Activated T-cell treated with anti-CD3 and anti-CD28 coated beads for 1 hour (primary cell): ENCODE measurements at regions not wholly inside any gene's neighbourhood (a gene's known extent, or its start where the extent isn't known, plus 50 kb on each side); places are given as distances from the start of the nearest gene placed in this dataset.

ENCODE experiments used
- DNase-seq: peaks from one replicate; pipeline ENCODE4 v3.0.0-alpha.2; 2020; ENCODE audit warnings: low read depth

DNA sequence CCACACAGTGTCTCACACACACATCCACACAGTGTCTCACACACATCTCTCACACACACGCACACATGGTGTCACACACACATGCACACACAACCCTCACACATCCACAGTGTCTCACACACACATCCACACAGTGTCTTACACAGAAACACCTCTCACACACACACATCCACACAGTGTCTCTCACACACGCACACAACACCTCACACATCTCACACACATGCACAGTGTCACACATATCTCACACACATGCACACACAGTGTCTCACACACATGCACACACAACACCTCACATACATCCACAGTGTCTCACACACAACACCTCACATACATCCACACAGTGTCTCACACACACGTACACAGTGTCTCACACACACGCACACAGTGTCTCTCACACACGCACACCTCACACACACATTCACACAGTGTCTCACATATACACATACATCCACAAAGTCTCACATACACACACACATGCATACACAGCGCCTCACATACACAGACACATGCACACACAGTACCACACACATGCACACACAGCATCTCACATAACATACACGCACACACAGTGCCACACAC is 473.9 kb upstream of the HS6ST1 start:
- no peak for DNase-seq

DNA sequence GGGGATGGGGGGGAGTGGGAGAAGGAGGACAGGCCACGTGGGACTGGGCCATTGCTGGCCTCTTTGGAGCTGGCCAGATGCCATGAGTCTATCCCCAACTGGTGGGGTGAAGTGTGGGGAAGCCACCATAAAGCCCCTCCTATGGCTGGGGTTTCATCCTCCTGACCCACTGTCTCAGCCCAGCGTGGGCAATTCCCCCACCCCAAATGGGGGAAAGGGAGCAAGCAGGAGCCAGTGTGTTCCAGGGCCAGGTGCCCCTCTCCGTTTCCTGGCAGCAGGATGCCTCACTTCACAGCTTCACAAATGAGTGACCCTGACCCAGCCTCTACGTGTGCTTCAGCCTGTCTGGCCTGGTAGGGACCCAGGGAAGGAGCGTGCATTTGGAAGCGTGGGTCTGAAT is 474.7 kb upstream of the HS6ST1 start:
- no peak for DNase-seq

DNA sequence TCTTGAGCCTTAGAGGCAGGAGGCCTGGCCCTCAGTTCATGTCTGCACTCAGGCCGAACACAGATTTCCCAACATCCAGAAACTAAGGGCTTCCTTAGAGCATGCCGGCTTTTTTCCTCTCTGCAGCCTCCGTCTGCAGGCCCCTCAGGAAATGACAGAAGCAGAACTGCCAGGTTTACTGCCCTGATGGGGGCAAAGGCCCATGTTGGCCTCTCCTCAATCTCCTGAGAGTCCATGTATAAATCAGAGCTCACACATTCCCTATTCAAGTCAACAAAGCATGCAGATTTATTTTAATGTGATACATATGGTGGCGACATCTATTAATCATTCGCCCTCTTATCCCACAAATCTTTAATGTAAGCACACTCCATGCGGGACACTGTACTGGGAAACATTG is 475.6 kb upstream of the HS6ST1 start:
- no peak for DNase-seq

DNA sequence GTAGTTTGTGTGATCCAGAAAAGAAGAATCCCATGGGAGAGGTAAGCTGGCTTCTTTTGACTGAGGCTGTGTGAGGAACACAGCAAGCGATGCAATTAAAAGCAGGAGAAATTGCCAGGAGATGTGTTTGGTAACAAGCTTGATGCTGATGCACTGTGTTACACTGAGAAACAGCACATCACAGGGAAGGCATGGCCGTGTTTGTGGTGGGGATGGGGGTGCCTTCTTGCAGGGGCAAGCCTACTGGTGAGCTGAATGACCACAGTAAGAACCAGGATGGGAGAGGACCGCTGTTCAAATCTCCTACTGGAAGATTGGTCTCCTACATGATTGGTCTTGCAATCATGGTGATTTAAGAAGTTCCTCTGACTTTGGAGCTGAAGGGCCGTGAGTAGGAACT is 477.7 kb upstream of the HS6ST1 start:
- DNase-seq: no peak

DNA sequence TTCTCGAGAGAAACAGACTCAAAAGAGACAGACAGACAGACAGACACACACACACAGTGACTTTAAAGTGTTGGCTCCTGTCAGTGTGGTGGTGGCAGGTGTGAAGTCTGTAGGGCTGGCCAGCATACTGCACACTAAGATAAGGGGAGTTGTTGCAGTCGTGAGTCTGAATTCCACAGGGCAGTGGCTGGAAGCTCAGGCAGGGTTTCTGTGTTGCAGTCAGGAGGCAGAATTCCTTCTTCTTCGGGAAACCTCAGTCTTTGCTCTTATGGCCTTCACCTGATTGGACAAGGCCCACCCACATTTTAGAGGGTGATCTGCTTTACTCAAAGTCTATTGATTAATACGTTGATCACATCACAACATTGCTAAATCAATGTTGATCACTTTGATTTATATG is 478.4 kb upstream of the HS6ST1 start:
- no peak for DNase-seq

DNA sequence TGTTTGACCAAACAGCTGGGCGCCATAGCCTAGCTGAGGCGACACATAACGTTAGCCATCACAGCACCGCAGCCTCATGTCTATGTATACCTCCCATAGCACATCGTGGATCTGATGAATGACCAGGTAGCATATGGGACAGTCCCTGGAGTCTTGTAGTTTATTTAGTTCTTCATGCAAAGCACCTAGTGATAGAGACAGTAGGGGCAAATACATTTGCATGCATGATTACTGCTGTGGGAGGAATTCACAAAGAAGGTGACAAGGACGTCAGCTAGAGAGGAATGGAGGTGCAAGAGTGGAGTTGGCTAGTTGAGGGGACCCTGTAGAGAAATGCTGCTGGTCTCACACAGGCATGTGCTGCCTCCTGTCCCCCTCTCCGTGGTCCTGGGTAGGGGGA is 478.9 kb upstream of the HS6ST1 start:
- DNase-seq: no peak

DNA sequence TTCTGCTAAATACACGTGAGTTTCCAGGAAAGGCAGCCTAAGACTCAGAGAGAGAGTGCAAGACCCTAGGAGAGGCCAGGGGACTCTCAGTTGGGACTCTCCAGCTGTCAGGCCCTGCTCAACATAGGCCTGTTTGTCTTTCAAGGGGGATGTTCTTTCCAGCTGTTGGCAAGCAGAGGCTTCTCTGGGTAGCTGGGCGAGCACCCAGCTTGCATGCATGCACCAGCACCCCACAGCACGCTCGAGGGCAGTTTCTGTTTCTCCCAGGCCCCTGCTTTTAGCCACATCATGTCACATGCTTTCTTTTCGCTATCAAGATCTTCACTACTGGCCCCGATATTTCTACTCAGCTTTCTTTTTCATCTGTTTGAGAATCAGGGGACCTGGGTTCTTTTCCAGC is 479.3 kb upstream of the HS6ST1 start:
- no peak for DNase-seq

DNA sequence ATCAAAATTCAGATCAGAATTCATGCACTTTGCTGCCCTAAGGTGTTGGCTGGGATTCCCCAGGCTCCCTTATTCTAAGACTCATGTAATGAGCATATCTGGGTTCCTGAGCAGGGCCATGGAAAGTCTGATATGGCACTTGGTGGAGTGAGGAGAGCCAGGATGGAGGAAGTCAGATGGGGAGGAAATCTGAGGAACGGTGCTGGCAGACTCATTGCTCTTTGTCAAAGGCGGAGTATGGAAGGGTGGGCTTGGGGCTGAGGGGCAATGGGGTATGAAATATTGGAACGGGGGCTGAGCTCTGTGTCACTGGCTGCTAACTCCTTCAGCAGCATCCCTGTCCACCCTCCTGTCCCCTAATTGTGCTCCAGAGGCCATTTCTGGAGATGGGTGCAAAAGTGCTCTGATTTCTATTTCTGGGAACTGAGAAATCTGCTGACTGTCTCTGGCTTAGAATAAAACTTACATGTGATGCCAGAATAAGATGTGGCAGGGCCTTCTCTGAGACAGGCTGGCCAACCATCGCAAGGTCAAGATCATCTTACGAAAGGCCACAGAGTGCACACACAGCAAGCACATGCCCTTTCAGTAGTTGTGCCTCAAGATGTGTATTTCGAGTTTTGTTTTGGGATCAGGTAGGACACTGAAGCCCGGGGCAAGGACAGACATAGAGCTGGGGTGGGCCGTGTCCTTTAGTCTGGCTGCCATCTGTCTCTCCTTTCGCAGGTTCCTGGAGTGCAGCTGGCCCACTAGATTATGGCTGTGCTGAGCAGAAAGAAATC is 480.0 kb upstream of the HS6ST1 start:
- no peak for DNase-seq

DNA sequence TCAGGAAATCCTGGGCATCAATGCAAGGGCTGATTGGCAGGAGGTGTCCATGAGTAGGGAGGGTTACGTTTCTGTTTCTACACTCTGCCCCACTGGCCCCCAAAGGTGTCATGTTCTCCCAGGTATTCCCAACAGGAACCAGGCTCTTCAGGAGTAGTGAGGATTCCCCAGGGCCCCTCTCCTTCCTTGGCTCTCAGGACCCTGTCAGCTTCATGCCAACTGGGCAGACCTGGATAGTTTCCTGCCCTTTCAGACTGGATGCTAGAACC is 480.6 kb upstream of the HS6ST1 start:
- no peak for DNase-seq

DNA sequence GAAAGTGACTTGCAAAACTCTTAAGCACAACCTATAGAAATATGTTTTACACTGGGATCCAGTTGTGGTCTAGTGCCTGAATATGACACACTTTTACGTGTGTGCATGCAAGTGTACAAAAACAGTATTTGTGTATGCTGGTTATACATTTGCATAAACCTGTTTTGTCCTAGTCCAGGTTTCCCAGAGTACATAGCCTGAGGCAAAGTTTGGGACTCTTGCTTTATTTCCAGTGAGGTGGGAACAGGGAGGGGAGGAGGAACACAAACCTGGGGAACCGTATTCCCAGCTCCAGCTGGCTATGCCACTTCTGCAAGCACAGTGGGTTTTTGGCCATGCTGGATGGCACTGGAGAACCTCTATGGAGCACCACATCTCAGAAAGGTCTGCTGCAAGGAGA is 481.1 kb upstream of the HS6ST1 start:
- no peak for DNase-seq

DNA sequence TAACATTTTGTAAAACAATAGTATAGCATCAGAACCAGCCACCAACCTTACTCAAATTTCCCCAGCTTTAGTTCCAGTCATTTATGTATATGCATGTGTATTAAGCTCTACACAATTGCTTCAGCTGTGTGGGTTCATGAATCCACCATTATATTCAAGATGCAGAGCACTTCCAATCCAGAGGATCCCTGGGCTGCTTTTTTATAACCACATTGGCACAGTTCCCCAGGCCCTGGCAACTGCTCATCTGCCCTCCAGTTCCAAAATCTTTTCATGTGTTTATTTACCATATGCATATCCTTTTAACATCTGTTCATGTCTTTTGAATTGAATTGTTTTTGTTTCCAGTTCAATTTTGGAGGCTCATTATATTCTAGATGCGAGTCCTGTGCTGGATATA is 482.9 kb upstream of the HS6ST1 start:
- DNase-seq: no peak

DNA sequence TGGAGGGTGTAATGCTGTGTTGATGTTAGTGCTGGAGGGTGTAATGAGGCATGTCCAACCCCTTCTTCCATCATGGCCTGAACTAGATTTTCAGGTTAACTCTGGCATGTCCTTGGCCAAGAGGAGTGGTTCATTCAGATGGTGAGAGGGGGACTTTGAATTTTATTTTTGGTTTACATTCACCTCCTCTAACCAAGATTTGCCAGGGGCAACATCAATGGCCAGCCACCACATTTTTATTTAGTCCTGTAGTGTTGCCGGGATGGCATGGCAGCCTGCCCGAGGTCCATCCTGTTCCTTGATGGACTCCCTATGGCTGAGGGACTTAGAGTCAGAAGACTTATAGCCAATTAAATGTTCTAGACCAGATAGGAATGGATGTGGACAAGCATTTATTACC is 484.6 kb upstream of the HS6ST1 start:
- no peak for DNase-seq

DNA sequence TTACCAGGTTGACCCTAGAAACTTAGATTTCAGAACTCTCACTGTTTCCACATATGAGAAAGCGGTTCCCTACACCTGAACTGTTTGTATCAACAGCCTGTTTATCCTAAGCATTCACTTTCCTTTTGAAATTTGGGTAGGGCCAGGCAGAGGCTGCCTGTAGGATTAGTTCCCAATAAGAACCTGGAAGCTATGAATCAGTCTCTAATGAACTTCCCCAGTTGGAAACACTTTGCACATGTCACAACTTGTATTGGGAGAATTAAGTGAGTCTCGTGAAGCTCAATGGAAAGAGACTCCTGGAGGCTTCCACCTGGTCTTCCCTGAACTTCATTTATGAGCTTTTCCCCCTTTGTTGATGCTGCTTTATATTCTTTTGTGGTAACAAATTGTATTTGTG is 486.6 kb upstream of the HS6ST1 start:
- DNase-seq: no peak

DNA sequence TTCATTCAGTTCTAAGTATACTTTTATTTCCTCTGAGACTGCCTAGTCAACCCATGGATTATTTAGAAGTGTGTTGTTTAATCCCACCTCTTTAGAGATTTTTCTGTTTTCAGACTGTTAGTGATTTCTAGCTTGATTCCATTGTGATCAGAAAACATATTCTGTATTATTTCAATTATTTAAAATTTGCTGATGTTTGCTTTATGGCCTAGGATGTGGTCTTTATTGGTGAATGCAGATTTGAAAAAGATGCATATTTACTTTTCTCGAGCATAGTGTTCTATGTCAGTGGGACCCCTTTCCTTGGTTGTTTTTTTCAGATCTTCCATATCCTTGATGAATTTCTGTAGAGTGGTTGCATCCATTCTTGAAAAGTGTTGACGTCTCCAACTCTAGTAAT is 487.2 kb upstream of the HS6ST1 start:
- DNase-seq: no peak

DNA sequence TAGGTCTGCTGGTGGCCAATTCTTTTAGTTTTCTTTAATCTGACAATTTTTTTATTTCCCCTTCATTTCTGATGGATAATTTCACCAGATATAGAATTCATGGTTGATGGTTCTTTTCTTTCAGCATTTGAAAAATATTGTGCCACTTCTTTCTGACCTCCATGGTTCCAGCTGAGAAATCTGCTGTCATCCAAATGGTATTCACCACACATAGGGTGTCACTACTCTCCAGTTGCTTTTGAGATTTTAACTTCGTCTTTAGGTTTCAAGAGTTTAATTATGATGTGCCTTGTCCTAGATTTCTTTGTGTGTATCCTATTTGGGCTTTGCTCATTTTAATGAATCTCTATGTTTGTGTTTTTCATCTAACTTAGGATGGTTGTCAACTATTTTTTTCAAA is 488.6 kb upstream of the HS6ST1 start:
- DNase-seq: no peak

DNA sequence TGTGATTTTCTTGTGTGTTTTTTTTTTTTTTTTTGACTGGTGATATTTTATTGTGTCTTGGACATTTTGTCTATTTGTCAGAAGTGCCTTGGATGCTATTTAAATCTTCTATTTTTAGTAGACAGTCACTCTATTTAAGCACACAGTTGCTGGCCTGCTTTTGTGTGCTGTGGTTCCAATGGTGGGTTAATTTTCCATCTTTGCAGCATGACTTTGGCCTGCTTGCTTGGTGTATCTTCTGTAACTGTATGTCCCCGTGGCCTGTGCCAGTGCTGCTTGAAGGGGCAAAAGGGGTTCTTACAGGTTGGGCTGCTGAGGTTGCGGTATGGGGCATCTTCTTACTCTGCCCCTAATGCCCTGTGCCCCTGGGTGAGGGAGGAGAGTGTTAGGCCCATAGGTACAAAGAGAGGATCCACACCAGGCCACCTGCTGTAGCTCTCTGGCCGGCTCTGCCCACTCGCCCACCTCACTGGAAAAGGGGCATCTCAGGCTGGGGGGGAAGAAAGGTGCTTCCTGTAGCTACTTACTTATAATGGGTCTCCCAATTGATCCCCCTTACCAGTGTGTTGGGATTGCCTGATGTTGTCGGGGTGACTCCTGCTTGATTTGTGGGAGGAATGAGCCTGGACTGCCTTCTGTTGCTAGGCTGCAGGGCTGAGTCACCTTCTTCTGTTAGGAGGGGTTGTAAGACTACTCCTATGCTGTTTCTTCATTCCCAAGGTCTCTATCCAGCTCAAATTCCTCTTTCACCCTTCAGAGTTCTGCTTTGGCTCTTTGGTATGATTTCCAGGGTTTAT is 490.0 kb upstream of the HS6ST1 start:
- DNase-seq: no peak

DNA sequence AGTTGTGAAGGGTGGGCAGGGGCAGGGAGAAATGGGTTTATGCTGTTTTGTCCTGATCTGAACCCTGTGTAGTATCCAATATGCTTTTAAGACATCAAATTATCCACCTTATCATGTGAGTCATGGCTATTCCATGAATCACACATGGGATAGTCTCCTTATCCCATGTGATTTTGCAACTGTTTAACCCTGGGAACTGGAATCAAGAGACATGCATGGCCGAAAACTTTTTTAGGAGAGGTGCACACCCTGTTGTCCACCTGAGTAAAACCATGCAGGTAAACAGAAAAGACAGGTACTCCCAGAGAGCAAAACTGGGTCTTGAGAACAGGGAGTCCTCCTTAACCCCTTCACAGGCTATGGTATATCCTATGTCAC is 490.6 kb upstream of the HS6ST1 start:
- DNase-seq: no peak

DNA sequence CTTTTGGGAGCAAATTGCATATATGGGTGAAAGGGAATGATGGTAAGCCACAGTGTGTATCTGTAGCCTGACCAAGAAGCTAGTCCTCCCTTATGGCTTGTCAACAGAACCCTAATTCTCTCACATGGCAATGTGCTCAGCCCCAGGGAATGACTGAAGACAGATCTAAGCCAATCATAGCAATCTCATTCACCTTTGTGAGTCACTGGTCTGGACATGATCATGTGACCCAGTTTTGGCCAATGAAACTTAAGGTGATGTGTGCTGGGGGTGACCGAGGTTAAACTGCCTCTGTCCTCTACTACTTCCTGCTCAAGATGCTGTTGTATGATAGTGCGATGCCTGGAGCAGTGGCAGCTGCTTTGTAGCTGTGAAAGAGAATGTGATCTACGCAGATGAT is 491.2 kb upstream of the HS6ST1 start:
- no peak for DNase-seq

DNA sequence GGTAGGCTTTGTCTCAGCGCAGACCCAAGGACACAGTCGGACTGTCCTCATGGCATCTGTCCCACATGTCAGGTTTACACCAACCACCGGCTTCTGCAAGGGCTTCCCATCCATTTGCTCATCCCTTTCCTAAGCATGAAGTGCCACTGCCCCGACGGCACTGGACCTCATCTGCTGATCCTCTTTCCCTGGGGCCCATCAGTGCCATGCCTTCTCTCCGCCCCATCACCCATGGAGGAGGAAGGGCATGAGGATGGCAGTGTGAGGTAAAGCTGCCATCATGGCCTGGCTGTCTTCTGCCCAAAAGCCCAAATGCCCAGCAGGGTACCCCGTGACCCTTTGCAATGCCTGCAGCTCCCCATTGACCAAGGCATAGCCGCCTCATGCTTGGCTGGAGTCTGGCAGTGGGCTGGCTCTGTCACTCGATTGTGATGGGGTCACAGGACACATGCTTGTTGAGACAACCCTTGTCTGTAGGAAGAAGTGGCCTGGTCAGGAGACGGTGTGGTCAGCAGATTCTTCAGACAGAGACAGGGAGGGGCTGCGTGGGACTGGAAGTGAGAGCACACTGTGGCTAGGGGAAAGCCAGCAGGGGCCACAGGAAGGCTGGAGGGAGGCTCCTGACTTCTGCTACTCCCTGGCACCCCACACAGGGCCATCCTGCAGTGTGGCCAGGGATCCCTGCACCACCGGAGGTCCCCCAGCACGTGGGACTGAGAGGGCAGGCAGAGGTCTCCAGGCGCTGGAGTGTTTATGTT is 493.7 kb upstream of the HS6ST1 start:
- no peak for DNase-seq

DNA sequence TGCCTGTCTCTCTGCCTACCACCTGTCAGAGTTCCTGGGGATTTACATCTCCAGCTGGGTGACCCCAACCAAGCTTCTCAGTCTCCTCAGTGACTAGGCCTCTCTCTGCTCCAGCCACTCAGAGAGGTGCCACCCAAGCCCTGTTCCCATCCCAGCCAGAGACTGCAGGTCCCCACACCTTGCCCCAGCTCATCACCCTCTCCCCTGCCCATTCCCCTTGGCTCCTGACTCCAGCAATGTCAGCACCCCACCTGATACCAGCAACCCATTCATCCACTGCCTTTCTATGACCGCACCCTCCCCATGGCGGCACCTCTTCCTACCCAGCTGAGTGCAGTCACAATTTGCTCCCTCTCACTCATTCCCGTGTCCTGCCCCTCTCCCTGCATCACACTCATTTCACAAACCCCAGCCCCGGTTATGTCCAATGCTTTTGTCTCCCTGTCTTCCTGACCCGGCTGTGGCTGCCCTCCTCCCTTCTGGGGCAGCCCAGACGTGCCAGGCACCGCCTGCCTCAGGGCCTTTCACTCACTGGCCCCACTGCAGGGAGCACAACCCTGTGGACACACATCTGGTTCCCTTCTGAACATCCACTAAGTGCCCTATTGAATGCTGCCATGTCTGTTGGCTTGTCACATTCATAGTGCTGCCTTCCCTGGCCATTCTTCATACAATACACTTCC is 494.8 kb upstream of the HS6ST1 start:
- DNase-seq: no peak

DNA sequence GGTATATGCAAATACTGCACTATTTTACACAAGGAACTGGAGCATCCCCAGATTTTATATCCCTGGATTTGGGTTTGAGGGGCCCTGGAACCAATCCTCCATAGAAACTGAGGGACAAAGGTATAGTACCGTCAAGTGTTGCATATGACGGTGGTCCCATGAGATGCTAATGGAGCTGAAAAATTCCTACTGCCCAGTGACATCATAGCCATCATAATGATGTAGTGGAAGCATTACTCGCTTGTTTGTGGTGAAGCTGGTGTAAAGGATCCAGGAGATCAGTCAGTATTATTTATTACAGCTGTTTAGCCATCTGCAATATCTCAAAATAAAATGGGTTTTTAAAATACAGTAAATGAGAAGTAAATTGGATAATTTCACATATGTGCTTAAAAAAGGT is 496.6 kb upstream of the HS6ST1 start:
- DNase-seq: no peak

DNA sequence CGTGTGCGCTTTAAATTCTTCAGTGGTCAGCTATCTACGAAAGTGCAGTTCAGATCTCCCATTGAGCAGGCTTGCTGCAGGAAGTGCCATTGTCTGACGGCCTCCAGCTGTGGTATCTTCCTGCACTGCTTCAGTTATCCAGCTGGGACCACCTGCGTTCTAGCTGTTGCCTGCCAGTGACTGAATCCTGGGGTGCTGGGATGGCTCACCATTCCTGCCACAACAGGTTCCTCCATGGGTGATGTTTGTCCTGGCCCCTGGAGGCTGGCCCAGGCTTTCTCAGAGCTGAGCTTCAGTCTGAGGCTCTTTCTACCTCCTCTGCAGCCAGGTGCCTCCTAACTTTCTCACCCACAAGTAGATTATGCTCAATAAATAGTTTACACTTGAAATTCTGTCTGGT is 498.5 kb upstream of the HS6ST1 start:
- DNase-seq: no peak
